ENCODE measurements at regions not wholly inside any gene's neighbourhood (a gene's known extent, or its start where the extent isn't known, plus 50 kb on each side); places are given as distances from the start of the nearest gene placed in this dataset.

DNA sequence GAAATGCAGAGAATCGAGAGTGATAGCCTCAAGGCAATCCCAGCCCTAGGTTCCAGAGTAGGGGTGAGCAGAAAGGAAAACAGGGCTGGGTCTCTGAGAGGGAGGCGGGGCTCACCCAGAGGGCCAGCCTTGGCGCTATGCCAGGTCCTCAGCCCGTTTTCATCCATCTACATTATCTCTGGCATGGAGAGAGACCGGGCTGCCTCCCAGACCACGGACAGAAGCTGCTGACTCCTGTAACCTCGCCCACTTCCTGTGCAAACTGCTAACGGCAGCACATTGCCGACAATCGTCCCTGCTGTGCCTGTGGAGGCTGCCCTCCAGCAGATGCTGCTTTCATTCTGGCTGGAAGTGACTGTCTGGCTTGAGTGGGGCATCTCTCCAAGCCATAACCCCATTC is 569.1 kb downstream of the NPHP4 start:
- DNase-seq (ENCODE audit: low read depth), result peak; percentile 45

DNA sequence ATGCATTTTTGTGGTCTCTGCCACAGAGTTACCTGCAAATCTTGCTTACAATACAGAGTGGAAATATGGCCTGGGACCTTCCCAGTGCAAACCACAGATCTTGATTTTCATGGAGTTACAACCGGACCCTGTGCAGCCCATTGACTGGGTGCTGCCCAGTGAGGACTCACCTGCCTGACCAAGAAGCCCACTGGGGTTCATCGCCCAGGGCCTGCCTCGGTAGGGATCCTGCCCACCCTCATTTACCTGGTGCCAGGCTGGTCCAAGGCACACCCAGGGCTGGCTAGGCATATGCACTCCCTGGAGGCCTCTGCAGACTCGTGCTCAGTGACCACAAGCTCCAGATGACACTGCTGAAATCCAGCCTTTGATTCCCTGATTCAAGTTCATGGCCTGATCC is 572.7 kb downstream of the NPHP4 start:
- no peak for DNase-seq (ENCODE audit: low read depth)

GRCh38 chr1:5416518-5416917 is 575.7 kb downstream of the NPHP4 start:
- DNase-seq (ENCODE audit: low read depth), result no peak

- no peak for DNase-seq (ENCODE audit: low read depth)
Measured at GRCh38 chr1:5415606-5416005, 576.6 kb downstream of the NPHP4 start.

GRCh38 chr1:5410652-5411051 is 581.6 kb downstream of the NPHP4 start:
- no peak for DNase-seq (ENCODE audit: low read depth)

DNA sequence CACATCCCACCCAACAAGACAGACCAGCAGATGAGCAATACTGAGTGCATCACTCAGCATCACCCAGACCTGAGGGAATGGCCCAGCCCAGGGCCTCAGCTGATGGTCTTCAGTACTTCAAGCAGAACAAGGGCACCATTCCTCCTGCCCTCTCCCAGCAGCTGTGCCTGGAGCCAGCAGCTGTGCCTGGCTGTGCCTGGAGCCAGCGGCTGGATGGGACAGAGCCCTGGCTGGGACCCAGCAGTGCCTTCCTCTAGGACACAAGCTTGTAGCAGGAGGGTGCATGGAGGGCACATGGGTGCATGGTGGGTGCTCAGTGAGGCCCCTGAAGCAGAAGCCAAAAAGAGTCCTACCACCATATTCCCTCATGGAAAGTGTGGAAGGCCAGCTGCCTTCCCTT is 583.8 kb downstream of the NPHP4 start:
- DNase-seq (ENCODE audit: low read depth), result no peak

GRCh38 chr1:5405263-5405662 is 587.0 kb downstream of the NPHP4 start:
- no peak for DNase-seq (ENCODE audit: low read depth)

DNA sequence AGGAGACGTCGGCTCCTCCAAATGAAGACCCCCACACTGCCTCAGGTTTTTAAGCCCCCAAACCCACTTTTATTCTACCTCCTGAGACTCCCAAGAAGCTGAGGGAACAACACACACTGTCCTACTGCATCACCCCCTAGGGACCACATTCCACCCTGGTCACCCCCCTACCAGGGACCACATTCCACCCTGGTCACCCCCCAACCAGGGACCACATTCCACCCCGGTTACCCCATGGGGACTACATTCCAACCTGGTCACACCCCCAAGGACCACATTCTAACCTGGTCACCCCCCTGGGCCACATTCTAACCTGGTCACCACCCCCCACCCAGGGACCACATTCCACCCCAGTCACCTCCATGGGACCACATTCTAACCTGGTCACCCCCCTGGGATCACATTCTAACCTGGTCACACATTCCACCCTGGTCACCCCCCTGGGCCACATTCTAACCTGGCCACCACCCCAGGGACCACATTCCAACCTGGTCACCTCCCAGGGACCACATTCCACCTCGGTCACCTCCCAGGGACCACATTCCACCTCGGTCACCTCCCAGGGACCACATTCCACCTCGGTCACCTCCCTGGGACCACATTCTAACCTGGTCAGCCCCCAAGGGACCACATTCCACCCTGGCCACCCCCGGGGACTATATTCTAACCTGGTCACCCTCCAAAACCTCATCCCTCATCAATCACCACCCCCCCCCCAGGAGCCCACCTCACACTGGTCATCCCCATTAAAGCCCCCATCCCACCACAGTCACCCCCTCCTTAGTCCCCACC is 587.6 kb downstream of the NPHP4 start:
- DNase-seq (ENCODE audit: low read depth), result no peak

DNA sequence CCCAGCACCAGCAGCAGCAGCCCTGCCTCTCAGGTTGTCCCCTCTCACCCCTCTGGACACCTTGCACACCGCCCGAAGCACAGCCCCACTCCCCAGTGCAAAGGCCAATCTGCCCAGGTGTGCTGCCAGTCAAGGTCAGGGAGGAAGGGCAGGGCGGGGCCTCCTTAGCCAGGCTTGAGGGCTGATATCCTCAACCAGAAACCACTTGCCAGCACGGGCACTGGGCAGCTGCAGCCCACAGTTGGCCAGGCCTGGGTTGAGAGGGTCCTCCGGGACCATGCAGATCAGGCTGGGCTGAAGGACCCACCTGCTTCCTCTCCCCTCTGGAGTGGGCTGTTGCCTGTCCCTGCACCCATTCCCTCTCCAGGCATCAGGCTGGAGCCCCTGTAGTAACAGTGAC is 588.3 kb downstream of the NPHP4 start:
- DNase-seq (ENCODE audit: low read depth), result no peak

GRCh38 chr1:5402618-5403017 is 589.6 kb downstream of the NPHP4 start:
- DNase-seq (ENCODE audit: low read depth), result no peak

- DNase-seq (ENCODE audit: low read depth), result no peak
Measured at GRCh38 chr1:5399771-5400170, 592.5 kb downstream of the NPHP4 start.

- no peak for DNase-seq (ENCODE audit: low read depth)
Measured at GRCh38 chr1:5396593-5396992, 595.6 kb downstream of the NPHP4 start.

DNA sequence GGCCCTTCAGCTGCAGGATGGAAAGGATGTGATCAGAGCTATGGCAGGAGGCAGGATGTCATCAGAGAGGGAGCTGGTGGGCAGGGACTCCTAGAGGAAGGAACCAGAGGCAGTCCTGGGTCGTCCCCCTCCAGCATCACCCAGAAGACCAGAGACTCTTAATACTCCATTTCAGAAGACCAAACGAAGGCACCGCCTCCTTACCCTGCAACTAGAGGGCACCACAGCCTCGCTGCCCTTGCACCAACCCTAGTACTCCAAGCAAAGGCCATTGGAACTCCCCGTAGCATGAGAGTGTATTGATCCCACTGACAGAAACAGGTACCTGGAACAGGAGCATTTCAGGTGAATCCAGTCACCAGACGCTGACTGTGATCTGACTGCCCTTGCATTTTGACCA is 598.1 kb downstream of the NPHP4 start:
- DNase-seq (ENCODE audit: low read depth), result no peak

- no peak for DNase-seq (ENCODE audit: low read depth)
Measured at GRCh38 chr1:5393603-5394002, 598.6 kb downstream of the NPHP4 start.

DNA sequence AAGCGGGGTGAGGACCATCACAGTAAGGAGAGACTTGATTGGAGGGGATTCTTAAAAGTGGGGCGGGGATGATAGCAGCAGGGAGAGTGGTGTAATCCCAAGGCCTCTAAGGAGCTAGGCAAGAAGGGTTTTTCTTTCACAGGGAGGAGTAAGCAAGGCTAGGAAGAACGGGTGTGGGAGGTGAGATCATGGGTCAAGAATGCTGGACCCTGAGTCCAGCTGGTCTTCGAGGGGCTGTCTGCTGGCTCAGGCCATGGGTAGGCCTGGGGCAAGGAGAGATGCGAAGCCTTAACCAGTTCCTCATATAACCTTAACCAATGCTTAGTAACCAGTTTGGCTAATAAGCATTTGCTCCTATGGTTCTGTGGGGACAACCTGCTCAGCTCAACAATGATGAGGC is 599.1 kb downstream of the NPHP4 start:
- no peak for DNase-seq (ENCODE audit: low read depth)

- DNase-seq (ENCODE audit: low read depth), result no peak
Measured at GRCh38 chr1:5391725-5392124, 600.5 kb downstream of the NPHP4 start.

DNA sequence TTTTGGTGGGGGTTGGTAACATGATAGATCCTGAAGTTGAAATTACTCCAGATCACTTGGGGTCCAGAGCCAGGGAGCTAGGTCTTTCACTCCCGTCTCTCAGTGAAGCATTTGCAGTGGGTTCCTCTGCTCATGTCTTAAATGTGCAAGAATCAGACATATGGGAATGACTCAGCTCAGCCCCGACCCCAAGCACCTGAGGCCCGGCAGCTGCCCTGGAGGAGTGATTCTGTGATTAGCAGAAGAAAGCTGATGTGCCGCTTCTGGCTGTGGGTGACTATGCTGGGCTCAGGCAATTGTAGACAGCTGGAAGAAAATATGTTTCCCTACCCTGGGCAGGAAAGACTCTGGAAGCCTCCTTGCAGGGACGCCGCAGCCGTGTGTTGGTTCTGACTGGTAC is 601.7 kb downstream of the NPHP4 start:
- no peak for DNase-seq (ENCODE audit: low read depth)

DNA sequence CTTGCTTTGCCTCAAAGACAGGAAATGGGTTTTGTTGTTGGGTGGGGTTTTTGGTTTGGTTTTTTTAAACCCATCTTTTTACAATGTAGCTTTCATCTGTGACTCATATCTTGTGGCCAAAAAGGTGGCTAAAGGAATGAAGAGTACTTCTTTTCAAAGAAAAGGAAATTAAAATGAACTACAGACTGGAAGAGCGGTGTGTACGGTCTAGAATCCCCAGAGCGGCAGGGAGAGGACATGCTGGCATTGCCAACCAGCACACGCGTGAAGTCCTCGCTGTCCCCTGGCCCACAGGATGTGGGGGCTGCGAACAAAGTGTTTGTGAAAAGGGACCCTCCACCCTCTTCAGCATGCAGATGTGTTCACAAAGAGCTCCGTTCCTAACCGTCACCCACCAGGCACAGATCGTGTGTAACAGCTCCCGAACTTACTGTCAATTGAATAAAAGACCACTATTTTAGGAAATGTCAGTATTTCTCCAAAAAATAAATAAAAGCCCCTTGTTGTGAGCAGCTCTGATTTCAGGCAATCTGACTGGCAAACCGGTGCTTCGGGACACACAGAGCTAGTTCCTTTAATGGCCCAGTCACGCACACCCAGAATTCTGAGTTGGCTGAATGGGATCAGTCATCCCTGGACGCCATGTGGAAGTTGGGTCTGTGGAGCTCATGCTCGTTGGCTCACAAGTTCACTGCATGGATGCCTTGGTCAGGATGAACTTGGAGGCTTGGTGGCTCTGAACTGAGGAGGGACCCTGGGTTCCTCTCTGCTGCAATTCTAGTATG is 602.9 kb downstream of the NPHP4 start:
- no peak for DNase-seq (ENCODE audit: low read depth)

DNA sequence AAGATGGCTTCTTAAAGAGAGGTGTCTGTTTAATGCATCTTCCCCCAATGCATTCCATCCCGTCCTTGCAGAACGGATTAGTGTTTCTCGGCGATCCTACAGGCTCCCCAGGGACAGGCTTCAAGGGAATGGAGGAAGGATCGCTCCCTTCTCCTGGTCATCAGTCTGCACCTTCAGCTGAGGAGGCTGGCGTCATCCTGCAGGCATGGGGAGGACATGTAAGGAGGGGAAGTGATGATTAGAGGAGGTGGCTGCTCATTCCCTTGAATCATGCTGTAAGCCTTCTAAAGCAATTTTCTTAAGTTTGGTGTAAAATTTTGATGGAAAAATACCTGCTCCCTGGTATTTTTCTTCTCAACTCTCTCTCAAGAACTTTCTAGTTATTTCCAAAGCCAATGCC is 603.6 kb downstream of the NPHP4 start:
- DNase-seq (ENCODE audit: low read depth), result no peak

GRCh38 chr1:5386371-5386770 is 605.9 kb downstream of the NPHP4 start:
- DNase-seq (ENCODE audit: low read depth), result no peak

DNA sequence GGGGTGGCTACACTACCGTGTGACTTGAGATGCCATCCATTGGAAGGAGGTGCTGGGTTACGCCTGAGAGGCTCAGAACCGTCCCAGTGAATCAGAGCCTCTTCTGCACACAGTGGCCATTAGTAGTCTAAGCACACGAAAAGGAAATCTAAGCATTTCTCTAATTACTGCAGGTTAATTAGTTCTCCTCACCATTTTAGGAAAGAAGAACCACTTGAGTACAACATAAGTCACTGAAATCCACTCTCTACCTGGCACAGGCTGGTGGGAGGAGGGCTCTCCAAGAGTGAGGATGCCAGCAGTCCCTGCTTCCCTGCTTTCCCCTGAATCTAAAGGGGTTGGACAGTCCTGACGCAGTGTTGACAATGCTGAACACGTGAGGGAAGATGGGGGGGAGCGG is 606.3 kb downstream of the NPHP4 start:
- DNase-seq (ENCODE audit: low read depth), result no peak

GRCh38 chr1:5385096-5385799 is 607.0 kb downstream of the NPHP4 start:
- DNase-seq (ENCODE audit: low read depth), result no peak

- DNase-seq (ENCODE audit: low read depth), result no peak
Measured at GRCh38 chr1:5381491-5381890, 610.7 kb downstream of the NPHP4 start.
